HL-60 (cell line): ENCODE measurements at regions not wholly inside any gene's neighbourhood (a gene's known extent, or its start where the extent isn't known, plus 50 kb on each side); places are given as distances from the start of the nearest gene placed in this dataset.

Source experiments
- DNase-seq, 2 experiments: peaks; one replicate each; pipeline ENCODE4 v3.0.0-alpha.2; 2010 to 2020; ENCODE audit warnings: low read depth in 1 of 2, low spot score in 1 of 2
- H3K27ac ChIP-seq: fragments of 250-450 bp; sonication (Bioruptor Pico); replicated peaks from 2 replicates; pipeline ENCODE4 v1.5.1; 2020; ENCODE audit warnings: mild to moderate bottlenecking, moderate library complexity
- H3K27me3 ChIP-seq: fragments of 250-450 bp; sonication (Bioruptor Pico); 2 replicates; pipeline ENCODE4 v1.5.1; 2021; ENCODE audit warnings: mild to moderate bottlenecking, moderate library complexity; ENCODE audit not compliant: insufficient read depth, poor library complexity, severe bottlenecking
- H3K4me3 ChIP-seq: replicated peaks from 2 replicates; pipeline ENCODE4 v1.5.1; 2011; ENCODE audit warnings: mild to moderate bottlenecking, control low read depth, low read length; ENCODE audit not compliant: insufficient read depth
- CTCF ChIP-seq: IDR thresholded peaks from one replicate; pipeline ENCODE4 v1.5.1; 2011; ENCODE audit warnings: low read length, control low read depth, inconsistent platforms; ENCODE audit not compliant: insufficient read depth
- GABPA ChIP-seq: IDR thresholded peaks from 2 replicates; pipeline ENCODE4 v1.6.1; 2012; ENCODE audit warnings: low read depth
- POLR2AphosphoS5 ChIP-seq: IDR thresholded peaks from 2 replicates; pipeline ENCODE4 v1.6.1; 2012; ENCODE audit warnings: low read depth
- REST ChIP-seq: IDR thresholded peaks from 2 replicates; pipeline ENCODE4 v1.6.1; 2012; ENCODE audit warnings: low read depth; ENCODE audit not compliant: insufficient replicate concordance
- SPI1 ChIP-seq: IDR thresholded peaks from 2 replicates; pipeline ENCODE4 v1.6.1; 2012; ENCODE audit warnings: low read depth, mild to moderate bottlenecking, borderline replicate concordance

- Histone ChIP-seq H3K27ac (no peak overlapping the region), H3K4me3 (no peak overlapping the region), H3K27me3 (peaks cover 2% of the 10 kb centered on the region)
- TF ChIP-seq CTCF (no peak), SPI1 (no peak), REST (no peak), POLR2AphosphoS5 (no peak), GABPA (no peak)
- DNase-seq: no peak
These were observed 133.8 kb downstream of the ZC4H2 start for GRCh38 chrX:64842492-64842891.

GRCh38 chrX:64805683-64806082 lies 170.6 kb downstream of the ZC4H2 start:
- no peak for DNase-seq

More at GRCh38 chrX:64805683-64806082, 170.6 kb downstream of the ZC4H2 start:
- Histone ChIP-seq H3K4me3 (no peak overlapping the region), H3K27me3 (no peaks in the 10 kb centered on the region), H3K27ac (no peak overlapping the region)
- no peak for TF ChIP-seq POLR2AphosphoS5
- no peak for TF ChIP-seq SPI1
- TF ChIP-seq GABPA: no peak
- TF ChIP-seq CTCF: no peak
- no peak for TF ChIP-seq REST
